ENCODE measurements at regions not wholly inside any gene's neighbourhood (a gene's known extent, or its start where the extent isn't known, plus 50 kb on each side); places are given as distances from the start of the nearest gene placed in this dataset.

GRCh38 chrX:97867266-97867665 is 983.6 kb downstream of the RPA4 start:
- DNase-seq (ENCODE audit: extremely low spot score): no peak
- TF ChIP-seq PKNOX1 (IDR thresholded peaks at IDR 0.05) (no peak), LEF1 (IDR thresholded peaks at IDR 0.05; ENCODE audit: borderline replicate concordance) (no peak), SUZ12 (IDR thresholded peaks at IDR 0.05) (no peak)
- CTCF ChIA-PET: no interaction called here
- POLR2A ChIA-PET: no interaction called here

GRCh38 chrX:97876697-97877407 is 993.1 kb downstream of the RPA4 start:
- DNase-seq (ENCODE audit: extremely low spot score): no peak
- TF ChIP-seq HDGF (IDR thresholded peaks at IDR 0.05; ENCODE audit: borderline replicate concordance) (no peak), ELF4 (IDR thresholded peaks at IDR 0.05) (no peak), NFRKB (IDR thresholded peaks at IDR 0.05) (no peak)
- ChIA-PET CTCF (no interaction called here), POLR2A (no interaction called here)

- ChIA-PET CTCF (no interaction called here), POLR2A (no interaction called here)
- DNase-seq (ENCODE audit: extremely low spot score): no peak
- no peak for TF ChIP-seq ZNF384 (IDR thresholded peaks at IDR 0.05)
- TF ChIP-seq FOXA1 (IDR thresholded peaks at IDR 0.05): no peak
- no peak for TF ChIP-seq SP1 (IDR thresholded peaks at IDR 0.05)
- no peak for TF ChIP-seq SUZ12 (IDR thresholded peaks at IDR 0.05)
- no peak for TF ChIP-seq FOXM1 (IDR thresholded peaks at IDR 0.05; ENCODE audit: borderline replicate concordance)
- TF ChIP-seq FOXK2 (IDR thresholded peaks at IDR 0.05): no peak
- TF ChIP-seq PKNOX1 (IDR thresholded peaks at IDR 0.05): no peak
- TF ChIP-seq LEF1 (IDR thresholded peaks at IDR 0.05; ENCODE audit: borderline replicate concordance): no peak
- no peak for TF ChIP-seq BHLHE40 (IDR thresholded peaks at IDR 0.05; ENCODE audit: borderline replicate concordance)
- TF ChIP-seq NFRKB (IDR thresholded peaks at IDR 0.05): no peak
- no peak for TF ChIP-seq HDGF (IDR thresholded peaks at IDR 0.05; ENCODE audit: borderline replicate concordance)
- TF ChIP-seq ELF4 (IDR thresholded peaks at IDR 0.05): no peak
- TF ChIP-seq TARDBP (IDR thresholded peaks at IDR 0.05): no peak
- TF ChIP-seq CTBP1 (IDR thresholded peaks at IDR 0.05; ENCODE audit: borderline replicate concordance): no peak
- TF ChIP-seq L3MBTL2 (conservative IDR thresholded peaks at IDR 0.05): no peak
- TF ChIP-seq ARNT (IDR thresholded peaks at IDR 0.05): no peak
These were observed 998.6 kb downstream of the RPA4 start for GRCh38 chrX:97882306-97882705.

- no peak for DNase-seq (ENCODE audit: extremely low spot score)
- no peak for TF ChIP-seq CTBP1 (IDR thresholded peaks at IDR 0.05; ENCODE audit: borderline replicate concordance)
- no peak for TF ChIP-seq ZNF384 (IDR thresholded peaks at IDR 0.05)
- TF ChIP-seq TARDBP (IDR thresholded peaks at IDR 0.05): no peak
- no peak for TF ChIP-seq LEF1 (IDR thresholded peaks at IDR 0.05; ENCODE audit: borderline replicate concordance)
- no peak for TF ChIP-seq FOXK2 (IDR thresholded peaks at IDR 0.05)
- TF ChIP-seq FOXM1 (IDR thresholded peaks at IDR 0.05; ENCODE audit: borderline replicate concordance): no peak
- TF ChIP-seq SUZ12 (IDR thresholded peaks at IDR 0.05): no peak
- TF ChIP-seq ARNT (IDR thresholded peaks at IDR 0.05): no peak
- no peak for TF ChIP-seq FOXA1 (IDR thresholded peaks at IDR 0.05)
- TF ChIP-seq PKNOX1 (IDR thresholded peaks at IDR 0.05): no peak
- no peak for TF ChIP-seq ELF4 (IDR thresholded peaks at IDR 0.05)
- no peak for TF ChIP-seq HDGF (IDR thresholded peaks at IDR 0.05; ENCODE audit: borderline replicate concordance)
- TF ChIP-seq NFRKB (IDR thresholded peaks at IDR 0.05): no peak
- TF ChIP-seq SP1 (IDR thresholded peaks at IDR 0.05): no peak
- TF ChIP-seq L3MBTL2 (conservative IDR thresholded peaks at IDR 0.05): no peak
- TF ChIP-seq BHLHE40 (IDR thresholded peaks at IDR 0.05; ENCODE audit: borderline replicate concordance): no peak
- POLR2A ChIA-PET: no interaction called here
- CTCF ChIA-PET: no interaction called here
These were observed 1012.0 kb downstream of the RPA4 start for GRCh38 chrX:97895751-97896150.

- DNase-seq (ENCODE audit: extremely low spot score): no peak
- ChIA-PET POLR2A (no interaction called here), CTCF (no interaction called here)
- TF ChIP-seq LEF1 (IDR thresholded peaks at IDR 0.05; ENCODE audit: borderline replicate concordance): no peak
- no peak for TF ChIP-seq ELF4 (IDR thresholded peaks at IDR 0.05)
- TF ChIP-seq ARNT (IDR thresholded peaks at IDR 0.05): no peak
- TF ChIP-seq HDGF (IDR thresholded peaks at IDR 0.05; ENCODE audit: borderline replicate concordance): no peak
- TF ChIP-seq SP1 (IDR thresholded peaks at IDR 0.05): no peak
- TF ChIP-seq NFRKB (IDR thresholded peaks at IDR 0.05): no peak
- no peak for TF ChIP-seq FOXM1 (IDR thresholded peaks at IDR 0.05; ENCODE audit: borderline replicate concordance)
- no peak for TF ChIP-seq PKNOX1 (IDR thresholded peaks at IDR 0.05)
- no peak for TF ChIP-seq ZNF384 (IDR thresholded peaks at IDR 0.05)
- no peak for TF ChIP-seq FOXA1 (IDR thresholded peaks at IDR 0.05)
- no peak for TF ChIP-seq L3MBTL2 (conservative IDR thresholded peaks at IDR 0.05)
- no peak for TF ChIP-seq BHLHE40 (IDR thresholded peaks at IDR 0.05; ENCODE audit: borderline replicate concordance)
- TF ChIP-seq TARDBP (IDR thresholded peaks at IDR 0.05): no peak
- TF ChIP-seq FOXK2 (IDR thresholded peaks at IDR 0.05): no peak
These were observed 1014.3 kb downstream of the RPA4 start for GRCh38 chrX:97897998-97898397.

- TF ChIP-seq BHLHE40 (IDR thresholded peaks at IDR 0.05; ENCODE audit: borderline replicate concordance) (no peak), SUZ12 (IDR thresholded peaks at IDR 0.05) (no peak), FOXA1 (IDR thresholded peaks at IDR 0.05) (no peak), SP1 (IDR thresholded peaks at IDR 0.05) (no peak)
- ChIA-PET POLR2A (no interaction called here), CTCF (no interaction called here)
- no peak for DNase-seq (ENCODE audit: extremely low spot score)
These were observed 1015.1 kb downstream of the RPA4 start for GRCh38 chrX:97898798-97899197.
